GM18511 (cell line): ENCODE measurements at regions not wholly inside any gene's neighbourhood (a gene's known extent, or its start where the extent isn't known, plus 50 kb on each side); places are given as distances from the start of the nearest gene placed in this dataset.

Experiments used
- ATAC-seq: cut with Tn5 transposase; IDR thresholded peaks from one replicate; pipeline ENCODE4 v1.9.1; 2021; ENCODE audit warnings: mild to moderate bottlenecking, moderate library complexity; ENCODE audit not compliant: unreplicated experiment

DNA sequence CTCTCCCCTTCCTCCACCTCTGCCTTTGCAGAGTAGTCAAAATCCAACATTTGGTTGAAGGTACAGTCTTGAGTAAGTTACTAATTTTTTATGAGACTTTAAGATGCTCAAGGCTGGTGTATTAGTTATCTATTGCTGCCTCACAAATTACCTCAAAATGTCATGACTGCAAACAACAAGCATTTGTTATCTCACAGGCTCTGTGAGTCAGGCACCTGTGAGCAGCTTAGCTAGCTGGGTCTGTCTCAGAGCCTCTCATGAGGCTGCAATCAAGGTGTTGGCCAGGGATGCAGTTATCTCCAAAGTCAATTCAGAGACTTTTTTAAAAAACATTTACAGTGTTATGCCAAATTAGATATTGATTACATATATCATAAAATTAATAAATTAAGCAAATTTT is 371.3 kb upstream of the RGMB start:
- no peak for ATAC-seq

DNA sequence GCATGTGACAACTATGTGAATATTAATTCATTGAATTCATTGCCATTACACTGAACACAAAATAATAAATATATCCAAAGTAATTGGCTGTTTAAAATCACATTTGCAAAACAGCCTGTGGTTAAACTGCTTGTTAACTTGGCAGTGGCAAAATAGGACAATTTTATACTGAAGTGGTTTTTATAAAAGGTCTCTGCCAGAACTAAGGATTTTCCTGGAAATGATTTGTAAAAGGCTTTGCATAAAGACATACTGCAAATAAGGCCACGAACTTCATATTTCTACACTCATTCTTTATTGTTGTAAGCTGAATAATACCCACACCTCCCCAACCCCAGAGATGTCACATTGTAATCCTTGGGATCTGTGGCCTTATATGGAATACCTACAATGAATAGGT is 370.3 kb upstream of the RGMB start:
- no peak for ATAC-seq

DNA sequence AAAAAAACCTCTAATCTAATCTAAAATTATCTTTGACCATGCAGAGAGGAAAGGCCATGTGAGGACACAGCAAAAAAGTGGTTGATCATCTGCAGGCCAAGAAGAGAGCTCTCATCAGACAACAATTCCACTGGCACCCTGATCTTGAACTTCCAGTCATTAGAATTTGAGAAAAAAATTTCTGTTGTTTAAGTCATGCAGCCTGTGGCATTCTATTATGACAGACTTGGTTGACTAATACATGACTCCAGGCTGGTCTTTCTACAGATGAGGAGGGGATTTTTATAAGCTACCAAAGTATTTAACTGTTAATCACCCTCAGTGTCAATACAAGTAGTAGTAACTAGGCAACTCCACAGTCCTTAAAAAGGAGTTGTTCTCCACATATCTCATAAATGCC is 358.5 kb upstream of the RGMB start:
- ATAC-seq, result no peak

DNA sequence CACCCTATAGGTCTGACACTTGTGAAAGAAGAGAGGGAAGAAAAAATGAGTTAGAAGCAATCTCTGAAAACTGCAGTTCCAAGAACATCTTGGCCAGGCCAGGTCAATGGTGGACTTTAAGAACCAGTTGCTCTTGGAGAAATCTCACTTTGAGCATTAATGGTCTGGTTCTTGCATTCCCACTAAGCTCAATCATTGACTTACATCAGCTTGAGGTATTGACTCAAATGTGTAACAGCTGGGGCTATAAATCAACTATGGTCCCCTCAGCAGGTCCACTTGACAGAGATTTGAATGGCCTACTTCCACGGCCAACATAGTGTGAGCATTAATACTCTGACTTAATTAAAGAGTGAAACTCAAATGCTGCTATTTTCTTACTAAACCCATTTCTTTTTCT is 357.8 kb upstream of the RGMB start:
- no peak for ATAC-seq

DNA sequence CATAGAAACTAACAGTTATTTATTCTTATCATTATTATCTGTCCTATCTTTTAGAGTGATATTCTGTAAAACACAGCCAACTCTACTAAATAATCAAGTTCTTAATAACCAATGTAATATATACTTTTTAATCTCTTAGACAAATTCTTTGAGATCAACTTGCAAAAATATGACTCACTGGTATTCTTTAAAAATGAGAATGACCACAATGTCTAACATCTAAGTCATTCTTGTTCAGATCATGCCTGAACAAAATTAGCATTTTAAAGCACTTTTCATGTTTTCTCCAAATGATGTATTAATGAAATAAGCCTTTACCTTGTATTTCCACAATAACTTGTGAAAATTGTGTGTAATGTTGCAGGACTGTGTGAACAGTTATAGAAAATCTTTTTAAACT is 356.9 kb upstream of the RGMB start:
- ATAC-seq, result no peak

DNA sequence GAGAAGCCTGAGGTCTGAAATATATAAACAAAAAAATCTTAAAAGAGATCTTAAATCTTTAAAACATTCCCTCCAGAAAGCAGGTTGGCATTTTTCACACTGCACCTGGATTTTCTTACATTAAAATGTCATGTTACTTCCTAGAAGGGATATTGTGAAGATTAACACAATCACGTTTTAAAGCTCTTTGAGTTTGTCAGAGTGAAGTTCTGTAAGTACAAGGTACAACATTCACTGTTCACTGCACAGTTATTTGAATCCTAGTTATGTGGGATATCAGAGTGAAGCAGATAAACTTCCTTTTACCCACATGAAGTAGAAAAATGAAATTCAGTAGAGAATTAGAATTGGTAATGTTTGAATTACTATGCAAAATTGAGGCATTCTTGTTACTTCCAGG is 353.6 kb upstream of the RGMB start:
- no peak for ATAC-seq

DNA sequence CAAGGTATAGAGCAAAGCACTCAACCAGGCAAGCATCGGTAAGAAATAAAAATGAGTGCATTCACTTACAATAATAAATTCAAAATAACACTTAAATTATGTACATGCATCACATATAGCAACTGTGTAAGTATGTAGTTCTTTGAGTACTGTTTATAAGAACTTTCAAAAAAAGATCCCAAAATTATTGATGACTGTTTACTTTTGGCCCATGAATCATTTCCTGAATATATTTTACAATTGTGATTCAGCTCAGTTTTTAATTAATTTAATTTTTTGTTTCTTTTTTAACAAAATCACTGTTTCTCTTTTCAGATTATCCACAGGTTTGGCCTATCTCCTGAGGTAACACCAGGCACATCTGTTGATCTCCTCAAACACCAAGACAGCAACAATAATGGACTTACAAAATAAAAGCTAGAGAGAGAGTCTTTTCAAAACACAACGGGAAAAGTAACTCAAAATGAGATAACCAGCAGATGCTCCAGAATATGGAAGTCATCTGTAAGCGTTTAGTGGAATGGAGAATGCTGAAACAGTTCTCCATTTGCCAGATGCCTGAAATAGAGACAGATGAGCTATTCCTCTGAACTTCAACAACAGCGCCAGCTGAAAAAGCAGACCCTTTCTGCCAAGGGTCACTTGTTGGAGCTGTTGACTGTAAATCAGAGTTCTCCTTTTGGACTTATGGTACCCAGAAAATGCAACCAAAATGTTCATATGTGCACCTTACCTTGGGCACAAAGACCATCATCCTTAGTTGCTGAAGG is 348.6 kb upstream of the RGMB start:
- ATAC-seq, result no peak

DNA sequence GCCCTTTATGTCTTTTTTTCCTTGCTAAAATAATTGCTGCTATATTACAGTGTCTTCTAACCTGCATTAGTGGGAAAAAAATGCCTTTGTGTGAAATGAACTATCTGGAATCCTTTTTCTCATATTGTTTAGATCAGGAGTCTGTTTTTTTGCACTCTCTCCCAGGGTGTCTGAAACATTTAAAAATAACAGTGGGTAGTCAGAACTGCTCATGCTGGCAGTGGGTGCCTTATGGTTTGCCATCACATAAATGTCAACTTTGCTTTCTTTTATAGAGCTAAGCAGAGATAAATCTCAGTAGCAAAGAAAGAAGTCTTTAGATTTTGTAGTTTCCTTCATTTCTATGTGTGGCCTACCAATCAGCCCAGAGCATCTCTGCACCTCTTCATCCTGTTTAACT is 347.8 kb upstream of the RGMB start:
- ATAC-seq, result no peak

DNA sequence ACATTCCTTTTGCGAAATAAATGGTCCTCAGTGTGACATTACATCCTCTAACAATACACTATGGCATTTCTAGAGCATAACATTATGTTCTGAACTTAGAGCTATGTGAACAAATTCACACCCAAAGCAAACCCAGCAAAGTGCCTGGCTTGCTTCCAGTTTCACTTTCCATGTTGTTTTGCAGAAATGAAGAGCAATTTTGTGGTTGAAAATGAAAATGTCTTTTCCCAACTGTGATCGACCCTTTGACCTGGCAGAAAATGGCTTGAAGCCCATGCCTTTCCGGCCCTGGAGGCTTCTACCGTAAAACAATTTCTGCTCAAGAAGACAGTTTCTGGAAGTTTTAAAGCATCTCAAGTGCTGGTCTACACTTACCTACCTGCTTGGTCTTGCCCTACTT is 344.7 kb upstream of the RGMB start:
- peak; percentile 77 for ATAC-seq

DNA sequence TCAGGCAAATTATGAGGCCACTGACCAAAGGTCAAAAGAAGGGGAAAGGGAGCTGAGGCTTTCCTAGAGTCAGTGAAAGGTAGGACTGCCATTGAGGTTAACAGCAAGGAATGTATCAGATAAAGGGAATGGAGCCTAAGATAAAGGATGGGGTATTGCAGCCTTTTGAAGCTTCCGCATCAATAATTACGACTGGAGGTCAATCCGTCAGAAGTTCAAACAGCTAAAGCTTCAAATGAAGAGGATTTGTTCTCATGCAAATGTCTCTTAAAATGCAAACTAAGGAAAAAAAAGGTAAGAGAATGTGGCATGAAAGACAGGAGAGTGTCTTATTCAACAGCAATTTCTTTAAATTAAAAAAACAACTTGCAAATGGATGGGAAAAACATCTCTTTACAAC is 341.1 kb upstream of the RGMB start:
- ATAC-seq, result no peak

DNA sequence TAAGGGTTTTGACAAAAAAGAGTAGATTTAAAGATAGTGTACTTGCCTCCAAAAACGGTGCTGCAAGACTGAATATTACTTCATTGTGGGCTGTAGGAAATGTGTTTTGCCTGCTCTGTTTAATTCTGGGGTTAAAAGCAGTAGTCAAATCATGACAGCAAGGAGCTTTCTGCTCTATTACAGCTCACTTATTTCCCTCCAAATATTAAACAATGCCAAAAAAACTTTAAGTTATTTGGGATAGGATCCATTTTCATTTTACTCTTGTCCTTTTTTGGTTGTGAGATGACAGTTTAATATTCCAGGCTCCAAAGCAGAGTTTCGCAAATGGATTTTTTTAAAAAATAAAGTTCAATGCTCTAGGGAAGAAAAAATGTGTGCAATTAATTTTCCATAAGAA is 340.4 kb upstream of the RGMB start:
- no peak for ATAC-seq

DNA sequence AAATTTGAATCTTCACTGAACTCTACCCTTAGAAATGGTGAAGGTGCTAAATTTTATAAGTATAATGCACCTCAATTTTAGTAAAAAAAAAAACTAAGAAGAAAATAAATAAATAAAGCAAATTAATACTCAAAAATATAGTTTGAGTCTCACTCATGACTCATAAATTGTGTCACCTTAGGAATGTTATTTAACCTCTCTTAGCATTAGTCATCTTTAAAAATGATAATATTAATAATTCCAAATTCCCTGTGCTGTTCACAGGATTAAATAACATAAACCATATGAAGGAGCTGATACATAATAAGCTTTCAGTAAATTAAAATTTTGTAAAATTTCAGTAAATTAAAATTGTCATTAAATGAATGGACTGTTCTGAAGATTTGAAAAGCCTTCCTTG is 339.8 kb upstream of the RGMB start:
- no peak for ATAC-seq

DNA sequence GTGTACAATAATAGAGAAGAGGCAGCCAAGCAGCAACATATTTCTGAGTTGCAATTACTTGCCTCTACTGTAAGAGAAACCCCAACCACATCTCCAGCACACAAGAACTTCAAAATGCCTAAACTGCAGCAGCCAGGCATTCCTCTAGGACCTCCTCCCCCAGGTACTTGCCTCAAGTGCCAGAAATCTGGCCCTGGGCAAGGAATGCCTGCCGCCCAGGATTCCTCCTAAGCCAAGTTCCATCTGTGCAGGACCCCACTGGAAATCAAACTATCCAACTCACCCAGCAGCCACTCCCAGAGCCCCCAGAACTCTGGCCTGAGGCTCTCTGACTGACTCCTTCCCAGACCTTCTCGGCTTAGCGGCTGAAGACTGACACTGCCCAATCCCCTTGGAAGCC is 336.8 kb upstream of the RGMB start:
- ATAC-seq, result no peak

DNA sequence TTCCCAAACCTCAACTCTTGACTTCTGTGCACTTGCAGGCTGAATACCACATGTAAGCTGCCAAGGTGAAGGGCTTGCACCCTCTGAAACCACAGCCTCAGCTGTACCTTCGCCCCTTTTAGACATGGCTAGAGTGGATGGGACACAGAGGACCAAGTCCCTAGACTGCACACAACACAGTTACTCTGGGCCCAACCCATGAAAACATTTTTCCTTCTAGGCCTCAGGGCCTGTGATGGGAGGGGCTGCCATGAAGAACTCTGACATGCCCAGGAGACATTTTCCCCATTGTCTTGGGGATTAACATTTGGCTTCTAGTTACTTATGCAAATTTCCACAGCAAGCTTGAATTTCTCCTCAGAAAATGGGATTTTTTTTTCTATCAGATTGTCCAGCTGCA is 331.0 kb upstream of the RGMB start:
- ATAC-seq, result no peak

DNA sequence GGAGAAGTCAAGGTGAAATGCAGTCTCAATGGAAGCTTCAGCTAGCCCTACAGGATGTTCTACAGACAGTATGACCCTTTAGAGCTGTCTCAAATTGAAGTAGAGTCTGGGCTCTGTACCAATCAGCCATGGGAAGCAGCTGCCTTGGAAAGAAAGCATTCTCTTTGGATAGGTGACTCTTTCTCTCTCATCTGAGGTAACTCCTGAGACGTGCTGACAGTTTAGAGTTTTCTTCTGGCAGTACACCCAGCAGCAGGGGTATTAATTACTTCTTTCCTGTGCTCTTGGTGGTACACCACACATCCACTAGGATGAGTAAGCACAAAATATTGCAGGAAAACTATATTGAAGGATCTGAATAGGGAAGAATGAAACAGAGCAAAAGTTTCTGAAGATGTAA is 329.6 kb upstream of the RGMB start:
- ATAC-seq, result no peak

DNA sequence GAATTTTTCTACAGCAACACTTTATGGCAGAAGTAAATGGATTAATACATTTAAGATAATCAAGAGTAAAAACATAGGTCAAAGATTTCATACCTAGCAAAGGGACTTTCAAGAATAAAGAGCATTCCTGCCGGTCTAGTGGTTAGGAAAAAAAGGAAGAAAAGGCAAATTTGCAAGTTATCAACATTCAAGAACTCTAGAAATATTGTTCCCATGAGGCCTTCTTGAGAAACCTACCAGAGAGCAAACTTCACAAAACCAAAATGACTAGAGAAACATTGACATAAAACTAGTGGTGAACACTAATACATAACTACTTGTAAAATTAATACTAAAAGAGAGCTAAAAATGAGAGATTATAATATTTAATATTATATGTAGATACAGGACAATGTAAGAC is 320.2 kb upstream of the RGMB start:
- ATAC-seq, result no peak

DNA sequence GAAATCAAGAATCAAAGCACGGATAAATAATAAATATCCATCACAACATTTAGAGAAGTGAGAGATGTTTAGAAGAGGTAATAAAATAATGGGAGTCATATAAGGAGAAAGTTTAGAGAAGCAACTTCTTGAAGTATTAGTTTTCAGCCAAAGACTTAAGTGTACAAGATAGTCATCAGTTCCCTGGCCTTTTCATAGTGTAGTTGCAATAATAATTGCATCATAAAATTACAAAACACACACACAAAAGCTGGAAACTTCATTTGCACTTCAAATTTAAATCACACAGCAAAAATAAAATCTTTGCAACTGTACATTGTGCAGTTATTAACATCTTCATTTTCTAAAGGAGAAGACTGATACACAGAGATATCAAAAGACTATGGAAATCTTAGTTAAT is 319.1 kb upstream of the RGMB start:
- ATAC-seq, result no peak

DNA sequence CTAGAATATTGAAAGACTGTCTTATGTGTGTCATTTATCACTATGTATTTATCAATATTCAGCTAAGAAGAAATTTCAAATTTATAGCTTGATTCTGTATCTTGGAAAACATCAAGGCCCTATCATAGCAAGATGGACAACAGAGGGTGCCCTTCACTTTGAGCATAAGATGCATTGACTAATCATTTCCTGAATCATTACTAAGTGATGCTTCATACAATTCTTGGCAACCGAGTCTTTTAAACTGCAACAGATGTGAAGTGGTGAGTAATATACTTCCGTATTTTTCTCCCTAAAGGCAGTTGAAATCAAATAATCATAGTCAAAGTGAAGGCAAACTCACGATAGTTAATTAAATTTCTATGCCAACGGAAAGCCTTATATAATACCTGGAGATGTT is 318.6 kb upstream of the RGMB start:
- ATAC-seq, result no peak

DNA sequence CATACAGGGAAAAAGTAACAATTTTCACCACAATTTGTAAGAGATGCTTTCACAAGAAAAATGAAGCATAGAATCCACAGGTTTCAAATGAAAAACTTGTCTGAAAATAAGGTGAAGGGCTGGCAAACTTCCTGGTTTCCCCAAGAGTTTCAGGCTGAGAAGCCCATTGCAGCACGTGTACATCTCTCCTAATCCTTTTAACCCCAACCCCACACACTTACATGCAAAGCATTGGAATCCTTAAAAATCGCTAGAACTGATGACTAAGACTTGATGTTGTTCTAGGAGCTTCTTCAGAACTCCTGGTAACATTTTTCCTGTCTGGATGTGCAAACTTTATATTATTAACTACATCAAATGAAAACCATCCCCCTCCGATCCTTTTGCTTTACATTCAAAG is 317.8 kb upstream of the RGMB start:
- ATAC-seq, result no peak

DNA sequence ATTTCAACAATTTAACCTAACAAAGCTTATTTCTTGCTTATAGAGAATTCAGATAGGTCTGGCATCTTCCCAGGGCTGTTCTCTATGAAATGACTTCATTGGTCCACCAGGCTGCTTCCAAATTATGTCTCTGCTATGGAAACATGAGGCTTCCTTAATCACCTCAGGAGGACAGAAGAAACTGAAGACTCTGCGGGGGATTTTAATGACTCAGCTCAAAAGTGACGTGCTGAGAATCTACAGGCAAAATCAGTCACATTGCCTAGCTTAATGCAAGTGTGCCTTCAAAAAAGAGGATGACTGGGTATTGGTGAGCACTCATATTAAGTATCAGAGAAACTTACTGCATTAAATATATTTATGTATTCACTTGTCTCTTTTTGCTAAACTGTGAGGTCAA is 315.5 kb upstream of the RGMB start:
- no peak for ATAC-seq

DNA sequence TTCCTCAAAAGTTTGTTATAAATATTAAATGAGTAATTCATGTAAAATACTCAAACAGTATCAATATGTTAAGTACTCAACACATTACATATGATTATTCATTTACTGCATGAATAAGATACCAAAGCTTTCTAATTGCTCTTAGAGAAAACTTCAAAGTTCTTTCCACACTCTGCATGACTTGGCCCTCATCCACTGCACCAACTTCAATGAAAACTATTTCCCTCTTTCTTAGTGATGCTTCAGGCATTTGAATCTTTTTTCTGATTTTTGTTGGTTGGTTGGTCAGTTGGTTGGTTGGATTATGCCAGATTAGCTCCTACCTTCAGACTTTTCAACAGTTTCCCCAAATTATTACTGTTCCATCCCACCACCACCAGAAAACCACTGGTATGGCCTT is 314.7 kb upstream of the RGMB start:
- no peak for ATAC-seq

DNA sequence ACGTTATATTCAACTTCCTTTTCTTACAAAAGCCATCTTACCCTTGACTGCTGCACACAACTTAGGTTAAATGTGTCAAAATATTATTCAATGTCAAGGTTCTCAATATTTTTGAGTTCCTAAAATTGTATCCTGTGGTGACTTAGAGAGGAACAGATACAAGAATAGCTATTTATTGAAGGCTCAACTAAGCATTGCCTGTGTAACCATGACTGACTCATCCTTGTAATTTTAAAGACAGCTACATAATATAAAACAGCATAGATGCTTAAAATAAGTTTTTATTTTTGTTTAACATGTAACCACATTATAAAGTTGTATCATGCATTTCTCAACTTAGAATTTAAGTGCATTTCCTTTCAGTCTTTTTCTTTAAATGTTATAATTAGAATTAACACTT is 312.9 kb upstream of the RGMB start:
- no peak for ATAC-seq

DNA sequence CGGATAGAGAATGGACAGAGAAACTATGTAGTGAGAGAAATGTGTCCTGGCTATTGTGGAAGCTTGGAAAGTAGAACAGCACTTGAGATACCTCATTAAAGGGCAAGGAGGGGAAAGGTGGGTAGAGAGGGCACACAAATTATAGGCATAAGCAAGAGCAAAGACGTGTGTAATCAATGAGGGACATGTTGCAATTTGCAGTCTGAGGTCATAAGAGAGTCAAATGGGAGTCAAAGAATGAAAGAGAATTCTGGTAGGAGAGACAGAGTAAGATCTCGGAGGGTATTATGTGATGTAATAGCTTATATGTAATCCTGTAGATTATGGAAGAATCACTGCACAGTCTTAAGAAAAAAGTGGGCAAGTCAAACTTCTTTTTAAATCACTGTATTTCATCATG is 312.0 kb upstream of the RGMB start:
- no peak for ATAC-seq

DNA sequence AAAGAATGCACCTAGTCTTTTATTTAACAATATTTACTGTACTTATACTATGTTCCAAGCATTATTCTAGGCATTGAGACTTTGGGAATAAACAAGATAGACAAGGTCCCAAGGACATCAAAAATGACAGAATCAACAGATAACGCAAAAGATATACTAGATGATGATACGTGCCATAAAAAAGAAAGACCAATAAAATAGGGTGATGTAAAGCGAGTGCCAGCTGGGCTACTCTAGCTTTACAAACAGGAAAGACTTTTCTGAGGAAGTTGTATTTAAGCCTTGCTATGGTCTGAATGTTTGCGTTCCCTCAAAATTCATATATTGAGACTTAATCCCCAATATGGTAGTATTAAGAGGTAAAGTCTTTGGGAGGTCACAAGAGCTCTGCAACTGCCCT is 310.2 kb upstream of the RGMB start:
- ATAC-seq, result no peak
